ENCODE measurements at regions not wholly inside any gene's neighbourhood (a gene's known extent, or its start where the extent isn't known, plus 50 kb on each side); places are given as distances from the start of the nearest gene placed in this dataset.

DNA sequence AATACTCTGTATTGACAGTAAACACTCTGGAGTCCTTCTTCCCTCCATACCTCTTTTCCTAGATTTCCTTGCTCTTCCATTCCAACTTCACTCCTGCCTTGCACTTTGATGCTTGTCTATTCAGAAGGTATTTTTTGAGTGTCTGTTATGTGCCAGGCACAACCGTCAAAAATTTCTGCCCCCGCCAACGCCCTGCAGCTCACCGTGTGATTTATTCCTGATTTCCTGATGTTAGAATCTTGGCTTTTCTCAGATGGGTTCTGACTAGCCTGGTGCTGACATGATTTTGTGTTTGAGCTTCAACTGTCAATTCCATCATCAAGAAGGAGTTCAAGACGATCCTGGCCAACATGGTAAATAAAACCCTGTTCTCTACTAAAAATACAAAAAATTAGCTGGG is 297.5 kb downstream of the AGTPBP1 start:
- Histone ChIP-seq H3K4me2 (ENCODE audit: low read length) (no peak overlapping the region), H3K36me3 (ENCODE audit: insufficient read depth, low read length) (no peaks in the 10 kb centered on the region), H4K20me1 (ENCODE audit: insufficient read depth) (no peaks in the 10 kb centered on the region), H3K9ac (ENCODE audit: low read length) (no peak overlapping the region), H3K79me2 (replicated peaks; ENCODE audit: insufficient read depth, low read length) (no peaks in the 10 kb centered on the region), H3K9me3 (ENCODE audit: low read length) (no peaks in the 10 kb centered on the region), H3K9me2 (ENCODE audit: insufficient read depth, low read length) (no peaks in the 10 kb centered on the region), H3F3A (ENCODE audit: insufficient read depth, low read length, poor library complexity, severe bottlenecking) (no peaks in the 10 kb centered on the region), H3K4me3 (ENCODE audit: low read length) (no peak overlapping the region), H3K27me3 (ENCODE audit: insufficient read depth, low read depth, low read length) (no peaks in the 10 kb centered on the region), H3K27ac (ENCODE audit: low read length) (no peak overlapping the region), H2AFZ (ENCODE audit: low read depth, low read length) (no peak overlapping the region)
- TF ChIP-seq EZH2 (IDR thresholded peaks at IDR 0.05; ENCODE audit: borderline replicate concordance, insufficient read depth, low read length, poor library complexity, severe bottlenecking): no peak
- no peak for TF ChIP-seq TAF1 (IDR thresholded peaks at IDR 0.05; ENCODE audit: low read depth)
- no peak for TF ChIP-seq MXI1 (conservative IDR thresholded peaks at IDR 0.05; ENCODE audit: poor library complexity, severe bottlenecking)

DNA sequence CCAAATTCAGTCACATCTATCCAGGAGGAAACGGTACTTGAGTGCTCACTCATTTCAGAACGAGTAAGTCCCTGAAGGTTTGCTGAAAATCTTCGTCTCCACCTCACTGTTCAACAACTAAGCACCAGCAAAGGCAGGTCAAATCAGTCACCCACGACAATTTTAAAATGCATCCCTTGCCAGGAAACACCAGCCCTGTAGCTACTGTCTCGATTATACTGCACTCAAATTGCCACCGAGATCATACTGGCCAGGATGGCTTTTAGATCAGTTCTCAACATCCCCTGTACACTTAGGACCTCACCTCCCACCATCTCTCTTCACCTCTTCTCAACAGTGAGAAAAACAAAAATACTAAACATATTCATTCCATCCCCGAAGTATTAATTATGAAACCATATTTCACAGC is 298.6 kb downstream of the AGTPBP1 start:
- no peaks in the 10 kb centered on the region for H3K36me3 ChIP-seq (ENCODE audit: insufficient read depth, low read length)
- no peak overlapping the region for H3K9ac ChIP-seq (ENCODE audit: low read length)
- no peaks in the 10 kb centered on the region for H3K79me2 ChIP-seq (replicated peaks; ENCODE audit: insufficient read depth, low read length)
- no peak for TF ChIP-seq POLR2AphosphoS5 (IDR thresholded peaks at IDR 0.05)
- no peak for TF ChIP-seq TAF1 (IDR thresholded peaks at IDR 0.05; ENCODE audit: low read depth)
- TF ChIP-seq, protein P1, sequence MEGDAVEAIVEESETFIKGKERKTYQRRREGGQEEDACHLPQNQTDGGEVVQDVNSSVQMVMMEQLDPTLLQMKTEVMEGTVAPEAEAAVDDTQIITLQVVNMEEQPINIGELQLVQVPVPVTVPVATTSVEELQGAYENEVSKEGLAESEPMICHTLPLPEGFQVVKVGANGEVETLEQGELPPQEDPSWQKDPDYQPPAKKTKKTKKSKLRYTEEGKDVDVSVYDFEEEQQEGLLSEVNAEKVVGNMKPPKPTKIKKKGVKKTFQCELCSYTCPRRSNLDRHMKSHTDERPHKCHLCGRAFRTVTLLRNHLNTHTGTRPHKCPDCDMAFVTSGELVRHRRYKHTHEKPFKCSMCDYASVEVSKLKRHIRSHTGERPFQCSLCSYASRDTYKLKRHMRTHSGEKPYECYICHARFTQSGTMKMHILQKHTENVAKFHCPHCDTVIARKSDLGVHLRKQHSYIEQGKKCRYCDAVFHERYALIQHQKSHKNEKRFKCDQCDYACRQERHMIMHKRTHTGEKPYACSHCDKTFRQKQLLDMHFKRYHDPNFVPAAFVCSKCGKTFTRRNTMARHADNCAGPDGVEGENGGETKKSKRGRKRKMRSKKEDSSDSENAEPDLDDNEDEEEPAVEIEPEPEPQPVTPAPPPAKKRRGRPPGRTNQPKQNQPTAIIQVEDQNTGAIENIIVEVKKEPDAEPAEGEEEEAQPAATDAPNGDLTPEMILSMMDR (IDR thresholded peaks at IDR 0.05; ENCODE audit: poor library complexity, severe bottlenecking): no peak
- TF ChIP-seq EP300 (conservative IDR thresholded peaks at IDR 0.05; ENCODE audit: poor library complexity, severe bottlenecking): no peak
- no peak for TF ChIP-seq MXI1 (conservative IDR thresholded peaks at IDR 0.05; ENCODE audit: poor library complexity, severe bottlenecking)
- no peak for TF ChIP-seq EZH2 (IDR thresholded peaks at IDR 0.05; ENCODE audit: borderline replicate concordance, insufficient read depth, low read length, poor library complexity, severe bottlenecking)
- no peak for TF ChIP-seq RAD21 (conservative IDR thresholded peaks at IDR 0.05)
- TF ChIP-seq SMC3 (conservative IDR thresholded peaks at IDR 0.05; ENCODE audit: poor library complexity): no peak
- TF ChIP-seq, protein P2, sequence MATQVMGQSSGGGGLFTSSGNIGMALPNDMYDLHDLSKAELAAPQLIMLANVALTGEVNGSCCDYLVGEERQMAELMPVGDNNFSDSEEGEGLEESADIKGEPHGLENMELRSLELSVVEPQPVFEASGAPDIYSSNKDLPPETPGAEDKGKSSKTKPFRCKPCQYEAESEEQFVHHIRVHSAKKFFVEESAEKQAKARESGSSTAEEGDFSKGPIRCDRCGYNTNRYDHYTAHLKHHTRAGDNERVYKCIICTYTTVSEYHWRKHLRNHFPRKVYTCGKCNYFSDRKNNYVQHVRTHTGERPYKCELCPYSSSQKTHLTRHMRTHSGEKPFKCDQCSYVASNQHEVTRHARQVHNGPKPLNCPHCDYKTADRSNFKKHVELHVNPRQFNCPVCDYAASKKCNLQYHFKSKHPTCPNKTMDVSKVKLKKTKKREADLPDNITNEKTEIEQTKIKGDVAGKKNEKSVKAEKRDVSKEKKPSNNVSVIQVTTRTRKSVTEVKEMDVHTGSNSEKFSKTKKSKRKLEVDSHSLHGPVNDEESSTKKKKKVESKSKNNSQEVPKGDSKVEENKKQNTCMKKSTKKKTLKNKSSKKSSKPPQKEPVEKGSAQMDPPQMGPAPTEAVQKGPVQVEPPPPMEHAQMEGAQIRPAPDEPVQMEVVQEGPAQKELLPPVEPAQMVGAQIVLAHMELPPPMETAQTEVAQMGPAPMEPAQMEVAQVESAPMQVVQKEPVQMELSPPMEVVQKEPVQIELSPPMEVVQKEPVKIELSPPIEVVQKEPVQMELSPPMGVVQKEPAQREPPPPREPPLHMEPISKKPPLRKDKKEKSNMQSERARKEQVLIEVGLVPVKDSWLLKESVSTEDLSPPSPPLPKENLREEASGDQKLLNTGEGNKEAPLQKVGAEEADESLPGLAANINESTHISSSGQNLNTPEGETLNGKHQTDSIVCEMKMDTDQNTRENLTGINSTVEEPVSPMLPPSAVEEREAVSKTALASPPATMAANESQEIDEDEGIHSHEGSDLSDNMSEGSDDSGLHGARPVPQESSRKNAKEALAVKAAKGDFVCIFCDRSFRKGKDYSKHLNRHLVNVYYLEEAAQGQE (IDR thresholded peaks at IDR 0.05; ENCODE audit: borderline replicate concordance): no peak
- H3K27me3 ChIP-seq (ENCODE audit: insufficient read depth, low read depth, low read length): no peaks in the 10 kb centered on the region
- H3K4me3 ChIP-seq (ENCODE audit: low read length): no peak overlapping the region
- H3K9me3 ChIP-seq (ENCODE audit: low read length): no peaks in the 10 kb centered on the region
- no peak overlapping the region for H3K27ac ChIP-seq (ENCODE audit: low read length)
- no peaks in the 10 kb centered on the region for H3F3A ChIP-seq (ENCODE audit: insufficient read depth, low read length, poor library complexity, severe bottlenecking)
- H2AFZ ChIP-seq (ENCODE audit: low read depth, low read length): no peak overlapping the region
- H3K4me2 ChIP-seq (ENCODE audit: low read length): no peak overlapping the region
- H3K9me2 ChIP-seq (ENCODE audit: insufficient read depth, low read length): no peaks in the 10 kb centered on the region
- H4K20me1 ChIP-seq (ENCODE audit: insufficient read depth): no peaks in the 10 kb centered on the region

DNA sequence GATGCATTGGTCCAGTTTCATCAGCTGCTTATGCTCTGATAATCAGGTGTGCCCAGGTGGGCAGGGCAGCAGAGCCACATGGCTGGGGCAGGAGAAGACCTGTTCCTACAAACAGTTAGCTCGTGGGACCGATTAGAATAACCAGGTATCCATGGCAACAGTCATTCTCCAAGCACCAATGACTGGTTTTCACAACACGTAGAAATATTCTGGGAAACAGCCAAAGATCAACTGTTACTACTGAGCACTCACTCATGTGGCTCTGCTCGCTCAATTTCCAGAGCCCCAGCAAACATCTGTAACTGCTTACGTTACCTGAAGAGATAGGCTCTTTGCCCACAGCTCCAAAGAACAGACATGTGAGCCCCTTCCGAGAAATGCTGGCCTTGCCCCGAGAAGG is 302.0 kb downstream of the AGTPBP1 start:
- H2AFZ ChIP-seq (ENCODE audit: low read depth, low read length): no peak overlapping the region

More for the DNA sequence above, 302.0 kb downstream of the AGTPBP1 start:
- H4K20me1 ChIP-seq (ENCODE audit: insufficient read depth): no peaks in the 10 kb centered on the region
- no peak overlapping the region for H3K4me2 ChIP-seq (ENCODE audit: low read length)
- H3K9me3 ChIP-seq (ENCODE audit: low read length): no peaks in the 10 kb centered on the region
- no peak overlapping the region for H3K4me3 ChIP-seq (ENCODE audit: low read length)
- no peaks in the 10 kb centered on the region for H3K36me3 ChIP-seq (ENCODE audit: insufficient read depth, low read length)
- H3K9me2 ChIP-seq (ENCODE audit: insufficient read depth, low read length): no peaks in the 10 kb centered on the region
- no peaks in the 10 kb centered on the region for H3K79me2 ChIP-seq (replicated peaks; ENCODE audit: insufficient read depth, low read length)
- no peaks in the 10 kb centered on the region for H3F3A ChIP-seq (ENCODE audit: insufficient read depth, low read length, poor library complexity, severe bottlenecking)
- TF ChIP-seq SMC3 (conservative IDR thresholded peaks at IDR 0.05; ENCODE audit: poor library complexity): no peak
- no peak for TF ChIP-seq TAF1 (IDR thresholded peaks at IDR 0.05; ENCODE audit: low read depth)
- no peak for TF ChIP-seq RAD21 (conservative IDR thresholded peaks at IDR 0.05)
- no peak for TF ChIP-seq MXI1 (conservative IDR thresholded peaks at IDR 0.05; ENCODE audit: poor library complexity, severe bottlenecking)
- TF ChIP-seq, protein P2 (IDR thresholded peaks at IDR 0.05; ENCODE audit: borderline replicate concordance): no peak
- TF ChIP-seq, protein P1 (IDR thresholded peaks at IDR 0.05; ENCODE audit: poor library complexity, severe bottlenecking): no peak
- TF ChIP-seq POLR2AphosphoS5 (IDR thresholded peaks at IDR 0.05): no peak
- TF ChIP-seq EZH2 (IDR thresholded peaks at IDR 0.05; ENCODE audit: borderline replicate concordance, insufficient read depth, low read length, poor library complexity, severe bottlenecking): no peak
- no peak overlapping the region for H3K27ac ChIP-seq (ENCODE audit: low read length)
- no peaks in the 10 kb centered on the region for H3K27me3 ChIP-seq (ENCODE audit: insufficient read depth, low read depth, low read length)
- H3K9ac ChIP-seq (ENCODE audit: low read length): no peak overlapping the region
